Parathyroid adenoma (tissue), 2 donors: ENCODE measurements at regions not wholly inside any gene's neighbourhood (a gene's known extent, or its start where the extent isn't known, plus 50 kb on each side); places are given as distances from the start of the nearest gene placed in this dataset.

Experiments
- H2AFZ ChIP-seq: fragments of 300-600 bp; sonication (generic); one replicate; pipeline ENCODE4 v1.7.0; 2017; ENCODE audit warnings: antibody characterized with exemption, mild to moderate bottlenecking
- H3K27ac ChIP-seq: fragments of 300-600 bp; sonication (generic); one replicate; pipeline ENCODE4 v1.7.0; 2017
- H3K27me3 ChIP-seq: fragments of 300-600 bp; sonication (generic); one replicate; pipeline ENCODE4 v1.7.0; 2017; ENCODE audit warnings: low read length; ENCODE audit not compliant: control insufficient read depth, insufficient read depth
- H3K36me3 ChIP-seq: fragments of 300-600 bp; sonication (generic); one replicate; pipeline ENCODE4 v1.7.0; 2017; ENCODE audit warnings: low read length; ENCODE audit not compliant: control insufficient read depth, insufficient read depth
- H3K4me1 ChIP-seq: fragments of 300-600 bp; sonication (generic); one replicate; pipeline ENCODE4 v1.7.0; 2017; ENCODE audit warnings: control low read depth
- H3K4me2 ChIP-seq: fragments of 300-600 bp; sonication (generic); one replicate; pipeline ENCODE4 v1.7.0; 2017; ENCODE audit warnings: low read length
- H3K4me3 ChIP-seq: fragments of 300-600 bp; sonication (generic); one replicate; pipeline ENCODE4 v1.7.0; 2017; ENCODE audit warnings: low read depth, low read length
- H3K79me2 ChIP-seq: fragments of 300-600 bp; sonication (generic); one replicate; pipeline ENCODE4 v1.7.0; 2017; ENCODE audit warnings: control low read depth
- H3K9ac ChIP-seq: fragments of 300-600 bp; sonication (generic); one replicate; pipeline ENCODE4 v1.7.0; 2017; ENCODE audit warnings: mild to moderate bottlenecking
- H3K9me3 ChIP-seq: fragments of 300-600 bp; sonication (generic); one replicate; pipeline ENCODE4 v1.7.0; 2017; ENCODE audit warnings: low read length; ENCODE audit not compliant: control insufficient read depth
- TF ChIP-seq, protein P1 (sequence below): fragments of 300-600 bp; sonication (generic); IDR thresholded peaks from one replicate; pipeline ENCODE4 v1.7.0; 2017; ENCODE audit warnings: antibody characterized with exemption, mild to moderate bottlenecking
- donor health status: primary hyperparathyroidism.

GRCh38 chr5:62007457-62007856, 298.5 kb upstream of the KIF2A start:
- no peaks in the 10 kb centered on the region for H3K27me3 ChIP-seq
- no peak overlapping the region for H3K4me2 ChIP-seq
- H3K79me2 ChIP-seq: no peaks in the 10 kb centered on the region
- no peak overlapping the region for H3K27ac ChIP-seq
- no peaks in the 10 kb centered on the region for H3K9me3 ChIP-seq
- H3K4me3 ChIP-seq: no peak overlapping the region
- H3K9ac ChIP-seq: no peak overlapping the region
- H3K36me3 ChIP-seq: no peaks in the 10 kb centered on the region
- TF ChIP-seq, protein P1, sequence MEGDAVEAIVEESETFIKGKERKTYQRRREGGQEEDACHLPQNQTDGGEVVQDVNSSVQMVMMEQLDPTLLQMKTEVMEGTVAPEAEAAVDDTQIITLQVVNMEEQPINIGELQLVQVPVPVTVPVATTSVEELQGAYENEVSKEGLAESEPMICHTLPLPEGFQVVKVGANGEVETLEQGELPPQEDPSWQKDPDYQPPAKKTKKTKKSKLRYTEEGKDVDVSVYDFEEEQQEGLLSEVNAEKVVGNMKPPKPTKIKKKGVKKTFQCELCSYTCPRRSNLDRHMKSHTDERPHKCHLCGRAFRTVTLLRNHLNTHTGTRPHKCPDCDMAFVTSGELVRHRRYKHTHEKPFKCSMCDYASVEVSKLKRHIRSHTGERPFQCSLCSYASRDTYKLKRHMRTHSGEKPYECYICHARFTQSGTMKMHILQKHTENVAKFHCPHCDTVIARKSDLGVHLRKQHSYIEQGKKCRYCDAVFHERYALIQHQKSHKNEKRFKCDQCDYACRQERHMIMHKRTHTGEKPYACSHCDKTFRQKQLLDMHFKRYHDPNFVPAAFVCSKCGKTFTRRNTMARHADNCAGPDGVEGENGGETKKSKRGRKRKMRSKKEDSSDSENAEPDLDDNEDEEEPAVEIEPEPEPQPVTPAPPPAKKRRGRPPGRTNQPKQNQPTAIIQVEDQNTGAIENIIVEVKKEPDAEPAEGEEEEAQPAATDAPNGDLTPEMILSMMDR: no peak
- no peak overlapping the region for H2AFZ ChIP-seq
- no peaks in the 10 kb centered on the region for H3K4me1 ChIP-seq

- TF ChIP-seq, protein P1: no peak
- Histone ChIP-seq H3K79me2 (no peaks in the 10 kb centered on the region), H2AFZ (no peak overlapping the region), H3K27ac (no peak overlapping the region), H3K27me3 (no peaks in the 10 kb centered on the region), H3K36me3 (no peaks in the 10 kb centered on the region), H3K4me2 (no peak overlapping the region), H3K4me3 (no peak overlapping the region), H3K4me1 (no peaks in the 10 kb centered on the region), H3K9ac (no peak overlapping the region), H3K9me3 (no peaks in the 10 kb centered on the region)
Measured at GRCh38 chr5:62011089-62011664, 294.8 kb upstream of the KIF2A start.

GRCh38 chr5:62017092-62017491, 288.9 kb upstream of the KIF2A start:
- Histone ChIP-seq H3K9ac (no peak overlapping the region), H3K4me3 (no peak overlapping the region), H3K9me3 (no peaks in the 10 kb centered on the region), H3K4me1 (no peaks in the 10 kb centered on the region), H3K36me3 (no peaks in the 10 kb centered on the region), H3K27me3 (no peaks in the 10 kb centered on the region), H3K79me2 (no peaks in the 10 kb centered on the region), H3K27ac (no peak overlapping the region), H2AFZ (no peak overlapping the region), H3K4me2 (no peak overlapping the region)
- TF ChIP-seq, protein P1: no peak

DNA sequence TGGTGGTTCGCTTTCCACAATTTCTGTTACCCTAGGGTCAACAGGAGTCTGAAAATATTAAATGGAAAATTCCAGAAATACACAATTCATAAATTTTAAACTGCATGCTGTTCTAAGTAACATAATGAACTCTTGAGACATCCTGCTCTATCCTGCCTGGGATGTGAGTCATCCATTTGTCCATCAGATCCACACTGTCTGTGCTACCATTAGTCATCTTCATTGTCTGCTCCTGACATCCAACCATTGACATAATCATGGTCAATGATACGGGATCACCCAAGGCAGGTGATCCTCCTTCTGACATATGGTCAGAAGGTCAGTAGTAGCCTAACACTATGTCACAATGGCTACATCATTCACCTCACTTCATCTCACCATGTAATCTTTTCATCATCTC, 276.7 kb upstream of the KIF2A start:
- Histone ChIP-seq H3K4me1 (no peaks in the 10 kb centered on the region), H3K4me2 (no peak overlapping the region), H3K4me3 (no peak overlapping the region), H2AFZ (no peak overlapping the region), H3K27ac (no peak overlapping the region), H3K9me3 (no peaks in the 10 kb centered on the region), H3K9ac (no peak overlapping the region), H3K36me3 (no peaks in the 10 kb centered on the region), H3K79me2 (no peaks in the 10 kb centered on the region), H3K27me3 (no peaks in the 10 kb centered on the region)
- TF ChIP-seq, protein P1: no peak

- Histone ChIP-seq H3K9ac (no peak overlapping the region), H3K4me2 (no peak overlapping the region), H3K27ac (no peak overlapping the region), H3K4me3 (no peak overlapping the region), H3K79me2 (no peaks in the 10 kb centered on the region), H3K9me3 (no peaks in the 10 kb centered on the region), H3K36me3 (no peaks in the 10 kb centered on the region), H3K4me1 (no peaks in the 10 kb centered on the region), H2AFZ (no peak overlapping the region), H3K27me3 (no peaks in the 10 kb centered on the region)
- TF ChIP-seq, protein P1: no peak
Measured at GRCh38 chr5:62030326-62030725, 275.7 kb upstream of the KIF2A start.
